Esophagus squamous epithelium (tissue), 5 donors: ENCODE measurements at regions not wholly inside any gene's neighbourhood (a gene's known extent, or its start where the extent isn't known, plus 50 kb on each side); places are given as distances from the start of the nearest gene placed in this dataset.

Source experiments
- DNase-seq: peaks from one replicate; lab custom pipeline; 2025; lab: John Stamatoyannopoulos, UW
- H3K27ac ChIP-seq, 4 donors: fragments of 200-600 bp; sonication (generic); one replicate each; pipeline ENCODE4 v1.5.1; 2016 to 2019; ENCODE audit warnings: mild to moderate bottlenecking in 1 of 4
- H3K27me3 ChIP-seq, 4 donors: fragments of 200-600 bp; sonication (generic); 1 replicate in 3 of 4; 2 replicates in 1 of 4; pipeline versions ENCODE4 v1.5.1 to v1.6.0; 2017 to 2021; ENCODE audit warnings: antibody characterized with exemption in 1 of 4
- H3K36me3 ChIP-seq, 3 donors: fragments of 200-600 bp; sonication (generic); one replicate each; pipeline ENCODE4 v1.5.1; 2016 to 2019
- H3K4me1 ChIP-seq, 3 donors: fragments of 200-600 bp; sonication (generic); one replicate each; pipeline ENCODE4 v1.5.1; 2017 to 2019
- H3K4me3 ChIP-seq, 4 donors: fragments of 200-600 bp; sonication (generic); 1 replicate in 3 of 4; 2 replicates in 1 of 4; pipeline ENCODE4 v1.5.1; 2016 to 2019; ENCODE audit warnings: mild to moderate bottlenecking in 2 of 4, moderate library complexity in 1 of 4
- H3K9me3 ChIP-seq, 3 donors: fragments of 200-600 bp; sonication (generic); one replicate each; pipeline ENCODE4 v1.5.1; 2016 to 2019
- CTCF ChIP-seq, 6 experiments: fragments of 450-650 bp in 4 of 6; fragments of 200-600 bp in 2 of 6; sonication (generic) in 2 of 6; IDR thresholded peaks; one replicate each; pipeline ENCODE4 v1.5.1; 2016 to 2019; ENCODE audit warnings: antibody characterized with exemption in 6 of 6, mild to moderate bottlenecking in 4 of 6, moderate library complexity in 4 of 6
- POLR2A ChIP-seq, 4 donors: fragments of 450-650 bp; IDR thresholded peaks; one replicate each; pipeline ENCODE4 v1.6.1; 2017; ENCODE audit warnings: antibody characterized with exemption in 4 of 4, mild to moderate bottlenecking in 4 of 4, moderate library complexity in 3 of 4
- WGBS, 2 donors: methylation state at CpG; one replicate each; pipeline ENCODE4 v1.1.5; 2018; 5-methylcytosine and 5-hydroxymethylcytosine counted together
- intact Hi-C: fragments of 100-400 bp; cut with DNase I; formaldehyde crosslinking; loops from one replicate; pipeline ENCODE4 v1.15.0; 2022
- donor health status: DM: yes; HTN: yes; CAD: no.

- peak overlapping the region; percentile 39 to 62 (median 58) for H3K27ac ChIP-seq
- 27% methylated on average over 8 to 10 of the region's 19 CpGs for whole genome bisulfite sequencing, 2 donors
- H3K4me3 ChIP-seq = no peak overlapping the region
- no peaks in the 10 kb centered on the region for H3K36me3 ChIP-seq
- peaks cover 0 to 38% (median 19%) of the 10 kb centered on the region in 3 donors for H3K4me1 ChIP-seq
- H3K27me3 ChIP-seq = no peaks in the 10 kb centered on the region
- DNase-seq = no peak
- H3K9me3 ChIP-seq = no peaks in the 10 kb centered on the region
- intact Hi-C loops = no loop called here
- TF ChIP-seq POLR2A (IDR thresholded peaks at IDR 0.05) (no peak), CTCF (IDR thresholded peaks at IDR 0.05) (peak in 1 of 6 experiments; percentile 43)
Observed at GRCh38 chr14:31950764-31951637, 126.1 kb upstream of the ARHGAP5 start.

- Histone ChIP-seq H3K36me3 (no peaks in the 10 kb centered on the region), H3K27me3 (no peaks in the 10 kb centered on the region), H3K9me3 (no peaks in the 10 kb centered on the region), H3K27ac (peak overlapping the region in 3 of 4 donors; percentile 39 to 59 (median 58)), H3K4me3 (no peak overlapping the region), H3K4me1 (peaks cover 0 to 32% (median 16%) of the 10 kb centered on the region in 3 donors)
- no peak for TF ChIP-seq POLR2A (IDR thresholded peaks at IDR 0.05)
- no peak for TF ChIP-seq CTCF (IDR thresholded peaks at IDR 0.05)
- intact Hi-C loops = no loop called here
- WGBS, 2 donors = 72 to 77% methylated on average over 4 of the region's 4 CpGs
- DNase-seq = no peak
Observed at GRCh38 chr14:31951638-31951964, 125.5 kb upstream of the ARHGAP5 start.

GRCh38 chr14:31952573-31952972, 124.5 kb upstream of the ARHGAP5 start:
- no peak for DNase-seq
- 100% methylated on average over 1 of the region's 1 CpG; no CpG with 5 or more reads in 1 of the 2 donors for WGBS, 2 donors
- intact Hi-C loops = no loop called here

GRCh38 chr14:31953210-31953609, 123.9 kb upstream of the ARHGAP5 start:
- no peak for TF ChIP-seq POLR2A (IDR thresholded peaks at IDR 0.05)
- TF ChIP-seq CTCF (IDR thresholded peaks at IDR 0.05) = no peak
- H3K27ac ChIP-seq = no peak overlapping the region
- H3K27me3 ChIP-seq = no peaks in the 10 kb centered on the region
- intact Hi-C loops = no loop called here
- no peaks in the 10 kb centered on the region for H3K9me3 ChIP-seq
- 81 to 93% methylated on average over 6 of the region's 6 CpGs for WGBS, 2 donors
- DNase-seq = no peak
- H3K36me3 ChIP-seq = no peaks in the 10 kb centered on the region
- peaks cover 0 to 22% (median 16%) of the 10 kb centered on the region in 3 donors for H3K4me1 ChIP-seq
- H3K4me3 ChIP-seq = no peak overlapping the region

More at GRCh38 chr14:31952573-31952972, 124.5 kb upstream of the ARHGAP5 start:
- no peaks in the 10 kb centered on the region for H3K36me3 ChIP-seq
- H3K4me3 ChIP-seq = no peak overlapping the region
- H3K9me3 ChIP-seq = no peaks in the 10 kb centered on the region
- H3K27ac ChIP-seq = no peak overlapping the region
- H3K4me1 ChIP-seq = peaks cover 0 to 22% (median 16%) of the 10 kb centered on the region in 3 donors
- H3K27me3 ChIP-seq = no peaks in the 10 kb centered on the region
- no peak for TF ChIP-seq POLR2A (IDR thresholded peaks at IDR 0.05)

GRCh38 chr14:31954991-31955390, 122.1 kb upstream of the ARHGAP5 start:
- H3K27me3 ChIP-seq = no peaks in the 10 kb centered on the region
- H3K4me3 ChIP-seq = no peak overlapping the region
- H3K27ac ChIP-seq = no peak overlapping the region
- no peak for TF ChIP-seq POLR2A (IDR thresholded peaks at IDR 0.05)
- TF ChIP-seq CTCF (IDR thresholded peaks at IDR 0.05) = no peak
- H3K4me1 ChIP-seq = peaks cover 0 to 18% (median 15%) of the 10 kb centered on the region in 3 donors
- DNase-seq = no peak
- no peaks in the 10 kb centered on the region for H3K9me3 ChIP-seq
- intact Hi-C loops = no loop called here
- no peaks in the 10 kb centered on the region for H3K36me3 ChIP-seq
